ENCODE measurements at regions not wholly inside any gene's neighbourhood (a gene's known extent, or its start where the extent isn't known, plus 50 kb on each side); places are given as distances from the start of the nearest gene placed in this dataset.

GRCh38 chr20:47878601-47879027 is 93.3 kb upstream of the SULF2 start:
- no peaks in the 10 kb centered on the region for H3K36me3 Mint-ChIP-seq
- Histone ChIP-seq H3F3A (ENCODE audit: low read depth) (no peaks in the 10 kb centered on the region), H4K20me1 (ENCODE audit: low read depth) (no peaks in the 10 kb centered on the region), H3K4me1 (no peaks in the 10 kb centered on the region), H3K9me3 (ENCODE audit: low read depth) (no peaks in the 10 kb centered on the region), H3K27ac (no peak overlapping the region), H3K4me2 (no peak overlapping the region), H3K9ac (no peak overlapping the region), H2AFZ (replicated peaks) (no peak overlapping the region), H3K4me3 (no peak overlapping the region), H3K36me3 (no peaks in the 10 kb centered on the region), H3K79me2 (ENCODE audit: low read depth) (no peaks in the 10 kb centered on the region), H3K27me3 (no peaks in the 10 kb centered on the region)
- TF ChIP-seq CTCF (IDR thresholded peaks at IDR 0.05), result no peak
- no peak for TF ChIP-seq EZH2 (IDR thresholded peaks at IDR 0.05)
- no peak for TF ChIP-seq EZH2phosphoT487 (IDR thresholded peaks at IDR 0.05)
- no peak for DNase-seq (ENCODE audit: low spot score)
- H3K9me3 Mint-ChIP-seq, result no peaks in the 10 kb centered on the region
- peaks cover 21% of the 10 kb centered on the region for H3K4me1 Mint-ChIP-seq
- no peak overlapping the region for H3K27ac Mint-ChIP-seq
- peaks cover 16% of the 10 kb centered on the region for H3K27me3 Mint-ChIP-seq (ENCODE audit: insufficient read depth, low read depth)
- no peak overlapping the region for H3K4me3 Mint-ChIP-seq

- H2AFZ ChIP-seq (replicated peaks), result no peak overlapping the region
- no peak for TF ChIP-seq EZH2 (IDR thresholded peaks at IDR 0.05)
- no peak for TF ChIP-seq EZH2phosphoT487 (IDR thresholded peaks at IDR 0.05)
- TF ChIP-seq CTCF (IDR thresholded peaks at IDR 0.05), result no peak
- H3K4me1 ChIP-seq, result no peaks in the 10 kb centered on the region
- peaks cover 23% of the 10 kb centered on the region for H3K4me1 Mint-ChIP-seq
- H3K9me3 Mint-ChIP-seq, result no peaks in the 10 kb centered on the region
- no peak for DNase-seq (ENCODE audit: low spot score)
- H3K27me3 Mint-ChIP-seq (ENCODE audit: insufficient read depth, low read depth), result peaks cover 19% of the 10 kb centered on the region
- no peaks in the 10 kb centered on the region for H3F3A ChIP-seq (ENCODE audit: low read depth)
- no peaks in the 10 kb centered on the region for H3K36me3 ChIP-seq
- no peaks in the 10 kb centered on the region for H4K20me1 ChIP-seq (ENCODE audit: low read depth)
- no peaks in the 10 kb centered on the region for H3K9me3 ChIP-seq (ENCODE audit: low read depth)
- H3K27ac Mint-ChIP-seq, result no peak overlapping the region
- H3K27ac ChIP-seq, result no peak overlapping the region
- H3K4me3 ChIP-seq, result no peak overlapping the region
- H3K4me2 ChIP-seq, result no peak overlapping the region
- no peak overlapping the region for H3K4me3 Mint-ChIP-seq
- H3K9ac ChIP-seq, result no peak overlapping the region
- no peaks in the 10 kb centered on the region for H3K27me3 ChIP-seq
- H3K36me3 Mint-ChIP-seq, result no peaks in the 10 kb centered on the region
- H3K79me2 ChIP-seq (ENCODE audit: low read depth), result no peaks in the 10 kb centered on the region
Measured at GRCh38 chr20:47876311-47877088, 91.2 kb upstream of the SULF2 start.

GRCh38 chr20:47875297-47876025 is 90.2 kb upstream of the SULF2 start:
- H3K9me3 Mint-ChIP-seq, result no peaks in the 10 kb centered on the region
- H3K27me3 ChIP-seq, result no peaks in the 10 kb centered on the region
- H3K79me2 ChIP-seq (ENCODE audit: low read depth), result no peaks in the 10 kb centered on the region
- H3K27ac Mint-ChIP-seq, result no peak overlapping the region
- H3K9me3 ChIP-seq (ENCODE audit: low read depth), result no peaks in the 10 kb centered on the region
- H3K36me3 ChIP-seq, result no peaks in the 10 kb centered on the region
- H3K4me1 ChIP-seq, result no peaks in the 10 kb centered on the region
- H3K4me1 Mint-ChIP-seq, result peaks cover 23% of the 10 kb centered on the region
- no peaks in the 10 kb centered on the region for H4K20me1 ChIP-seq (ENCODE audit: low read depth)
- no peak overlapping the region for H3K4me2 ChIP-seq
- H3K4me3 Mint-ChIP-seq, result no peak overlapping the region
- H3K27me3 Mint-ChIP-seq (ENCODE audit: insufficient read depth, low read depth), result peaks cover 21% of the 10 kb centered on the region
- H3F3A ChIP-seq (ENCODE audit: low read depth), result no peaks in the 10 kb centered on the region
- H3K9ac ChIP-seq, result no peak overlapping the region
- H3K27ac ChIP-seq, result no peak overlapping the region
- no peak for TF ChIP-seq CTCF (IDR thresholded peaks at IDR 0.05)
- no peak for TF ChIP-seq EZH2 (IDR thresholded peaks at IDR 0.05)
- no peak for TF ChIP-seq EZH2phosphoT487 (IDR thresholded peaks at IDR 0.05)
- H3K36me3 Mint-ChIP-seq, result no peaks in the 10 kb centered on the region
- no peak overlapping the region for H2AFZ ChIP-seq (replicated peaks)
- H3K4me3 ChIP-seq, result no peak overlapping the region
- no peak for DNase-seq (ENCODE audit: low spot score)
